HEK293T (cell line): ENCODE measurements at regions not wholly inside any gene's neighbourhood (a gene's known extent, or its start where the extent isn't known, plus 50 kb on each side); places are given as distances from the start of the nearest gene placed in this dataset.

ENCODE experiments used
- BHLHE40 ChIP-seq: fragments of 450-650 bp; IDR thresholded peaks from 2 replicates; pipeline ENCODE4 v1.6.1; 2016; ENCODE audit warnings: mild to moderate bottlenecking, moderate library complexity, borderline replicate concordance
- FOXA1 ChIP-seq: fragments of 450-650 bp; IDR thresholded peaks from 2 replicates; pipeline ENCODE4 v1.6.1; 2016; ENCODE audit warnings: mild to moderate bottlenecking
- FOXK2 ChIP-seq: fragments of 450-650 bp; IDR thresholded peaks from 2 replicates; pipeline ENCODE4 v1.6.1; 2016; ENCODE audit warnings: mild to moderate bottlenecking
- L3MBTL2 ChIP-seq: fragments of 450-650 bp; conservative IDR thresholded peaks from 2 replicates; pipeline ENCODE4 v1.6.1; 2016; ENCODE audit warnings: mild to moderate bottlenecking
- LEF1 ChIP-seq: fragments of 450-650 bp; IDR thresholded peaks from 2 replicates; pipeline ENCODE4 v1.6.1; 2017; ENCODE audit warnings: mild to moderate bottlenecking, borderline replicate concordance
- NFRKB ChIP-seq: fragments of 450-650 bp; IDR thresholded peaks from 2 replicates; pipeline ENCODE4 v1.6.1; 2016; ENCODE audit warnings: mild to moderate bottlenecking, moderate library complexity
- SP1 ChIP-seq: fragments of 450-650 bp; IDR thresholded peaks from 2 replicates; pipeline ENCODE4 v1.6.1; 2017
- SUZ12 ChIP-seq: fragments of 450-650 bp; IDR thresholded peaks from 2 replicates; pipeline ENCODE4 v1.6.1; 2016; ENCODE audit warnings: mild to moderate bottlenecking
- TARDBP ChIP-seq: fragments of 450-650 bp; IDR thresholded peaks from 2 replicates; pipeline ENCODE4 v1.6.1; 2016

GRCh38 chr14:86540636-86541247 is 1010.8 kb downstream of the FLRT2 start:
- no peak for TF ChIP-seq SP1
- TF ChIP-seq L3MBTL2 = no peak
- TF ChIP-seq SUZ12 = no peak
- TF ChIP-seq FOXA1 = no peak
- TF ChIP-seq LEF1 = no peak
- TF ChIP-seq TARDBP = no peak
- no peak for TF ChIP-seq BHLHE40
- TF ChIP-seq NFRKB = no peak
- TF ChIP-seq FOXK2 = no peak
